Stimulated activated CD4-positive, alpha-beta T cell treated with anti-CD3 and anti-CD28 coated beads, Interleukin-15, amount 100 ng/mL, for 24 hours (primary cell): ENCODE measurements at regions not wholly inside any gene's neighbourhood (a gene's known extent, or its start where the extent isn't known, plus 50 kb on each side); places are given as distances from the start of the nearest gene placed in this dataset.
"Not testable (repeated sequence)": the region's sequence is repeated elsewhere in the genome, so short reads cannot be mapped to it uniquely, and the experiment has no call there.

ENCODE experiments used
- DNase-seq: peaks from one replicate; pipeline ENCODE4 v3.0.0-alpha.2; 2020

- no peak for DNase-seq
Observed at GRCh38 chr4:163077680-163078079, 89.0 kb downstream of the NAF1 start.

GRCh38 chr4:163072222-163072621 lies 94.5 kb downstream of the NAF1 start:
- DNase-seq, result no peak

GRCh38 chr4:163071308-163071707 lies 95.4 kb downstream of the NAF1 start:
- DNase-seq, result no peak

DNA sequence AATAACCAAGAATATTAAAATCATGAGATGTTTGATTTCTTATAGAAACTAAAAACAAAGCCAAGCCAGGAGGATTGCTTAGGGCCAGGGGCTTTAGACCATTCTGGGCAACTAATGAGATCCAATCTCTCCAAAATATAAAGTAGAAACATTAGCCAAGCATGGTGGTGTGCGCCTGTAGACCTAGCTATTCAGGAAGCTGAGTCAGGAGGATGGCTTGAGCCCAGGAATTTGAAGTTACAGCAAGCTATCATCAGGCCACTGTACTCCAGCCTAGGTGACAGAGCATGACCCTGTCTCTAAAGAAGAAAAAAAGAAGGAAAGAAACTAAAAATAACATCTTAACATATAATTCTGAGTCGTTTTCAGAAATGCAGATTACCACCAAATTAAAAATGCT lies 96.7 kb downstream of the NAF1 start:
- no peak for DNase-seq

DNA sequence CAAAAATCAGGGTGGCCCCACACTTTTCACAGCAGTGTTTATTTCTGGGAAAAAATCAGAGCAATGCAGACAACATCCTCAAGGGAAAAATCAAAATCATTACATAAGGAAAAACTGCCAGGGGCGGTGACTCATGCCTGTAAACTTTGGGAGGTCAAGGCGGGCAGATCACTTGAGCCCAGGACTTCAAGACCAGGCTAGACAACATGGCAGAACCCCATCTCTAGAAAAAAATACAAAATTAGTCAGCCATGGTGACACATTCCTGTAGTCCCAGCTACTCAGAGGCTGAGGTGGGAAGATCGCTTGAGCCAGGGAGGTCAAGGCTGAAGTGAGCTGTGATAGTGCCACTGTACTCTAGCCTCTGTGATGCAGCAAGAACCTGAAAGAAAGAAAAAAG lies 102.8 kb downstream of the NAF1 start:
- DNase-seq, result no peak

DNA sequence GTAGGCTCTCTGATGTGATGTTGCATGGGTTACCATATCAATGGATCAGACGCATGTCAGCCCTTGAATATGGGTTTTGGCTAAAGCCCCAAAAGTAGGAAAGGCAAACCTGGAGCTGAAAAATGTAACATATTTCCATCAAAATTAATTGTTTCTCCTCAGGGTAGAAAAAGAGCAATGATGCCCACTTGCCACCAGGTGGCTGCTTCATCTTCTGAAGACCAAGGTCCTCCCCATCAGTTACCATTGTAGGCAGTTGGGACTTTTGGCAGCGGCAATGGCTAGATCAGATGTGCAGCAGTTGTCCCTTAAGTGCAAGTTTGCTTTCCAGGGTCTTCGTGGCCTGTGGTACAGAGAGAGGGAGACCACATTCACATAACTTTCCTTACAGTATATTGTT lies 118.2 kb downstream of the NAF1 start:
- peak; percentile 18 for DNase-seq

GRCh38 chr4:163042306-163042705 lies 124.4 kb downstream of the NAF1 start:
- no peak for DNase-seq

DNA sequence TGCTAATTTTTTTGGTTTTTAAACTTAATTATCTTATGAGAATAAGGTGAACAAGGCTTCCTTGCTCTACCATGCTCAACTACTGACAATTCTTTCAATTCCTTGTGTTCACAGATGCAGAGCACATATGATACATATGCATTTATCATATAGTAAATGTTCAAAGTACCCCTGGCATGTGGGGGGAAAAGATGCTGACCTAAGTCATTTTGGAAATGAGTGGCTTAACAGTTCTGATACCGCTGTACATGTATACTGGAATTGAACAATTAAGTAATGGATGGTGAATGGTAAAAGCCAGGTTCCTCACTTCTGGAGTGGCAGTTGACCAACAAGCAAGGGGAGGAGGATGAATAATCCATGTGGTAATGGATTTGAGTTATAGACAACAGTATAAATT lies 149.6 kb downstream of the NAF1 start:
- DNase-seq, result no peak

- DNase-seq, result no peak
Observed at GRCh38 chr4:163012816-163013215, 153.9 kb downstream of the NAF1 start.

DNA sequence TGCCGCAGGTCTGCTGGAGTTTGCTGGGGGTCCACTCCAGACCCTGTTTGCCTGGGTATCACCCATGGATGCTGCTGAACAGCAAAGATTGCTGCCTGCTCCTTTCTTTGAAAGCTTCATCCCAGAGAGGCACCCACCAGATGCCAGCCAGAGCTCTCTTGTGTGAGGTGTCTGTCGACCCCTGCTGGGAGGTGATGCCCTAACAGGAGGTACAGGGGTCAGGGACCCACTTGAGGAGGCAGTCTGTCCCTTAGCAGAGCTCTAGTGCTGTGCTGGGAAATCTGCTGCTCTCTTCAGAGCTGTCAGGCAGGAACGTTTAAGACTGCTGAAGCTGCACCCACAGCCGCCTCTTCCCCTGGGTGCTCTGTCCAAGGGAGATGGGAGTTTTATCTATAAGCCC lies 162.7 kb downstream of the NAF1 start:
- DNase-seq, result no peak

GRCh38 chr4:162988530-162988929 lies 178.2 kb downstream of the NAF1 start:
- no peak for DNase-seq

GRCh38 chr4:162985131-162985530 lies 181.6 kb downstream of the NAF1 start:
- DNase-seq, result no peak

- DNase-seq, result no peak
Observed at GRCh38 chr4:162984621-162985020, 182.1 kb downstream of the NAF1 start.

GRCh38 chr4:162981823-162982222 lies 184.9 kb downstream of the NAF1 start:
- no peak for DNase-seq

DNA sequence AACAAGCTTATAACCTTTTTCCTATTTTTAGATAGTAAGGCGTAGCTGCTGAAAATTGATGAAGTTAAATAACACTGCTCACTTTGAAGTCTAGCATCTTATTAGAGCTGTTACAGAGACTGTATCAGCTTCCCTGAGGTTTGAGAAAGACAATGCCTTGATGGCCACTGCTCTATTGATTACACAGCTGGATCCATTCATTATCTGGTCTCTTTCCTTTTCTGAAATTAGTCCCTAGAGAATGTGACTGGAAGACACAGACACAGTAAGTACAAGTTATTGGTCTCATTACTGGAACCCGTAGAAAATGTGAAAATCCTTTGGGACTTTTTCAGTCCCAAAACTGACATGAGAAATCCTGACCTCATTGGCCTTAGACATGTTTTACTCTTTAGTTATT lies 188.3 kb downstream of the NAF1 start:
- no peak for DNase-seq

GRCh38 chr4:162977788-162978187 lies 188.9 kb downstream of the NAF1 start:
- DNase-seq, result no peak

- DNase-seq, result no peak
Observed at GRCh38 chr4:162972661-162973330, 193.9 kb downstream of the NAF1 start.

DNA sequence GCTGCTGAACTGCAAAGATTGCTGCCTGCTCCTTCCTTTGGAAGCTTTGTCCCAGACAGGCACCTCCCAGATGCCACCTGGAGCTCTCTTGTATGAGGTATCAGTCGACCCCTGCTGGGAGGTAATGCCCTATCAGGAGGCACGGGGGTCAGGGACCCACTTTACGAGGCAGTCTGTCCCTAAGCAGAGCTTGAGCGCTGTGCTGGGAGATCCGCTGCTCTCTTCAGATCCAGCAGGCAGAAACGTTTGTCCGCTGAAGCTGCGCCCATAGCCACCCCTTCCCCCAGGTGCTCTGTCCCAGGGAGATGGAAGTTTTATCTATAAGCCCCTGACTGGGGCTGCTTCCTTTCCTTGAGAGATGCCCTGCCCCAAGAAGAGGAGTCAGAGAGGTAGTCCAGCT lies 197.5 kb downstream of the NAF1 start:
- DNase-seq, result no peak

- DNase-seq, result not testable (repeated sequence)
Observed at GRCh38 chr4:162965978-162966377, 200.7 kb downstream of the NAF1 start.

DNA sequence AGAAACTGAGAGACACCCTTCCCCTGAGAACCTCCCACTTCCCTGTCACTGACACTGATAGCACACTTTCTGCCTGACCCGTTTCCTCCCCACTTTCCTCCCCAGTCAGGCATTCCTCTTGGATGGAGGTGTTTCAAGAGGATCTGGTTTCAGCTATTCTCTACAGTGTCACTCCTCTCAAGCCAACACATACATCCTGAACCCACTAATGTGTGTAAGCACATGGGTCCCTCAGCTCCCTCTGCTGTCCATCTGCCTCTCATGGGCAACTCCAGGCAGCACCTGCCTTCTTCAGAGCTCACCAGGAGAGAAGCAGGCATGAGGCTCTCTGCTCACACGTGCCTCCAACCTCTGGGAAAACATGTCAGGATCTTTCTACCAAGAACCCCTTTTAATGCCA lies 207.6 kb downstream of the NAF1 start:
- DNase-seq, result no peak

GRCh38 chr4:162957521-162958143 lies 209.1 kb downstream of the NAF1 start:
- no peak for DNase-seq

GRCh38 chr4:162954976-162955375 lies 211.7 kb downstream of the NAF1 start:
- no peak for DNase-seq

GRCh38 chr4:162952232-162952631 lies 214.5 kb downstream of the NAF1 start:
- DNase-seq, result no peak

DNA sequence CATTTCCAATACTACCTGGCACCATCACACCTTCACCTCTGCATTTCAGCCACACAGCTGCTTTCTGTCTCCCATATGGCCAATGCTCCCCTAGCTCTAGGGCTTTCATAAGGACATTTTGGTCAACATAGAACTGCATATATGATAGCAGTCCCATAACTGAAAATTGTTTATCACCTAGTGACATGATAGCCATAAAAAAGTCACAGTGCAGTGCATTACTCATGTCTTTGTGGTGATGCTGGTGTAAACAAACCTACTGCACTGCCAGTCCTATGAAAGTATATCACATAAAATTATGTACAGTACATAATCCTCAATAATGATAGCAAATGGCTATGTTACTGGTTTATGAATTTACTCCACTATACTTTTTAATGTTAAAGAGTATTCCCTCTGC lies 221.0 kb downstream of the NAF1 start:
- DNase-seq, result no peak

GRCh38 chr4:162943263-162943662 lies 223.4 kb downstream of the NAF1 start:
- no peak for DNase-seq
